ENCODE measurements at regions not wholly inside any gene's neighbourhood (a gene's known extent, or its start where the extent isn't known, plus 50 kb on each side); places are given as distances from the start of the nearest gene placed in this dataset.

DNA sequence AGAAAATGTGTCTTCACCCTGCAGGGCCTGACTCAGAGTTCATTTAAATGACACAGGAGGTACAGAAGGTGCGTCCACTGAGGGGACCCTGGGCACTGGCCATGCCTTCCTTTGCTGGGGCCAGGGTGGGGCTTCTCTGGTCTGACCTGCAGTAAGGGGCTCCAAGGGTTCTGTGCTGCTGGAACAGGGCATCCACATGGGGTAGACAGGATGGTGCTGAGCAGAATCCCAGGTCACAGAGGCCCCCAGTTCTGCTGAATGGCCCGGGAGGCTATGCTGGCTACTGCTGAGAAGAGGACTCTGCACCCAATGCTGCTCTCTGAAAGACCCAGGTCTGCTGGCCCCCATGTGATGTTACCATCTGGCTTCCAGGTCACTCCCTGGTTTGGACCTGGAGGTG lies 150.4 kb upstream of the GGTLC1 start:
- H3K27me3 Mint-ChIP-seq = no peaks in the 10 kb centered on the region
- no peaks in the 10 kb centered on the region for H3K36me3 Mint-ChIP-seq (ENCODE audit: insufficient read depth)
- no peaks in the 10 kb centered on the region for H3K9me3 Mint-ChIP-seq (ENCODE audit: low read depth)
- no peak for DNase-seq (ENCODE audit: low spot score, unreplicated experiment)
- H3K4me1 Mint-ChIP-seq (ENCODE audit: low read depth) = peaks cover 2% of the 10 kb centered on the region
- no peak overlapping the region for H3K27ac Mint-ChIP-seq
- H3K4me3 Mint-ChIP-seq (ENCODE audit: low read depth) = no peak overlapping the region
- TF ChIP-seq, protein P1, sequence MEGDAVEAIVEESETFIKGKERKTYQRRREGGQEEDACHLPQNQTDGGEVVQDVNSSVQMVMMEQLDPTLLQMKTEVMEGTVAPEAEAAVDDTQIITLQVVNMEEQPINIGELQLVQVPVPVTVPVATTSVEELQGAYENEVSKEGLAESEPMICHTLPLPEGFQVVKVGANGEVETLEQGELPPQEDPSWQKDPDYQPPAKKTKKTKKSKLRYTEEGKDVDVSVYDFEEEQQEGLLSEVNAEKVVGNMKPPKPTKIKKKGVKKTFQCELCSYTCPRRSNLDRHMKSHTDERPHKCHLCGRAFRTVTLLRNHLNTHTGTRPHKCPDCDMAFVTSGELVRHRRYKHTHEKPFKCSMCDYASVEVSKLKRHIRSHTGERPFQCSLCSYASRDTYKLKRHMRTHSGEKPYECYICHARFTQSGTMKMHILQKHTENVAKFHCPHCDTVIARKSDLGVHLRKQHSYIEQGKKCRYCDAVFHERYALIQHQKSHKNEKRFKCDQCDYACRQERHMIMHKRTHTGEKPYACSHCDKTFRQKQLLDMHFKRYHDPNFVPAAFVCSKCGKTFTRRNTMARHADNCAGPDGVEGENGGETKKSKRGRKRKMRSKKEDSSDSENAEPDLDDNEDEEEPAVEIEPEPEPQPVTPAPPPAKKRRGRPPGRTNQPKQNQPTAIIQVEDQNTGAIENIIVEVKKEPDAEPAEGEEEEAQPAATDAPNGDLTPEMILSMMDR (IDR thresholded peaks at IDR 0.05; ENCODE audit: unreplicated experiment) = no peak

DNA sequence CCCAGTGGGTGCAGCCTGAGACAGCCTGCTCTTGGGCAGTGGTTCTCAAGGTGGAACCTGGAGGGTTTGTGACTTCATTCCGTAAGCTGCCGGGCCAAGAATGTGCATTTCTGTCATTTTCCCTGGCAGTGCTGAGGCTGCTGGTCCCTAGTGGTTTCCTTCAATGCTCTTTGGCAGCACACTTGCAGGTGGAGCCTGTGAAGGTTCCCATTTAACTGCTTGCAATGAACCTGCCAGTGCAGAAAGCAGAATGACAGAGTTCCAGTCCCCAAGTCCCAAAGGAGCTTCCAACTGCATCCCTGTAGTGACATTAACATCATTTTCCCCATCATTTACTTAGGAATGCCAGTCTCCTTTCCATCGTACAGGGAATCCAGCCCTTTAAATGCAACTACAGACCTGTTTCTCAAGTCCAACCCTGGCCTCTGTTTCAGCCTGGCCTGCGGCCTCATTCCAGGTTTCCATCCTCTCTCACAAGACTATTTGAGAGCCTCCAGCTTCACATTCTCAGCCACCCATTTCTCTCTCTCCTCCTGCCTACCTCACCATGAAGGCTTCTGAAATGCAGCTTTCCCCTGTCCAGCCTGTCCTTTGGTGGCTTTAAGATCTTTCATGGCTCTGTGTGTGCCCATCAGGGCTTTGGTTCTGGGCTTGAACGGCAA lies 149.7 kb upstream of the GGTLC1 start:
- Mint-ChIP-seq H3K4me1 (ENCODE audit: low read depth) (peaks cover 3% of the 10 kb centered on the region), H3K27ac (no peak overlapping the region), H3K36me3 (ENCODE audit: insufficient read depth) (no peaks in the 10 kb centered on the region), H3K4me3 (ENCODE audit: low read depth) (no peak overlapping the region), H3K27me3 (no peaks in the 10 kb centered on the region), H3K9me3 (ENCODE audit: low read depth) (no peaks in the 10 kb centered on the region)
- no peak for DNase-seq (ENCODE audit: low spot score, unreplicated experiment)
- TF ChIP-seq, protein P1 (IDR thresholded peaks at IDR 0.05; ENCODE audit: unreplicated experiment) = no peak

DNA sequence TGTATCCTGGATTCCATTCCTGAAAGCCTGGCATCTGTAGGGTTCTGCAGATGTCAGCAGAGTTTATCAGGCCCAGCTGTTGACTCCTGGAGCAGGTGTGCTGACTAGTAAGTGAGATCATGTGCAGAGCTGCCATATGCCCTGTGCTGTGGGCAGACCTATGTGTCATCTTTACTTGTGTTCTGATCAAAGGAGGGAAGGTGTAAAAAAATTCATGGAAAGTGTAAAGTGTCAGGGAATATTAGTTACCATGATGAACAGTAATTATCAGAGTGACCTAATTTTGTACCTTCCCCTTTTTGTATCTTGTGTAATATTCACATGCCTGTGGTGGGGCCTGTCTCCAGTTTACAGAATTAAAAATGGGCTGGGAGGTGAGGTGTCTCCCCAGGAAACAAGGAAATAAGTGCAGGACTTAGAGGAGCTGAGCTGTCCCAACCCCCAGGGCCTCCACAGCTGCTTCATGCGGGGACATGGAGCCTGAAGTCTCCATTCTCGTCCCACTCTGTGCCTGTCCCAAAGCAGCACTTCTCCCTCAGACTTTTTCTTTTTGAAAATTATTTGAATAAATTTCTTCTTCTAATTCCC lies 148.2 kb upstream of the GGTLC1 start:
- TF ChIP-seq, protein P1 (IDR thresholded peaks at IDR 0.05; ENCODE audit: unreplicated experiment) = no peak
- H3K27me3 Mint-ChIP-seq = no peaks in the 10 kb centered on the region
- no peak overlapping the region for H3K4me3 Mint-ChIP-seq (ENCODE audit: low read depth)
- DNase-seq (ENCODE audit: low spot score, unreplicated experiment) = no peak
- no peaks in the 10 kb centered on the region for H3K9me3 Mint-ChIP-seq (ENCODE audit: low read depth)
- H3K36me3 Mint-ChIP-seq (ENCODE audit: insufficient read depth) = no peaks in the 10 kb centered on the region
- peaks cover 18% of the 10 kb centered on the region for H3K4me1 Mint-ChIP-seq (ENCODE audit: low read depth)
- H3K27ac Mint-ChIP-seq = peak overlapping the region; percentile 46

DNA sequence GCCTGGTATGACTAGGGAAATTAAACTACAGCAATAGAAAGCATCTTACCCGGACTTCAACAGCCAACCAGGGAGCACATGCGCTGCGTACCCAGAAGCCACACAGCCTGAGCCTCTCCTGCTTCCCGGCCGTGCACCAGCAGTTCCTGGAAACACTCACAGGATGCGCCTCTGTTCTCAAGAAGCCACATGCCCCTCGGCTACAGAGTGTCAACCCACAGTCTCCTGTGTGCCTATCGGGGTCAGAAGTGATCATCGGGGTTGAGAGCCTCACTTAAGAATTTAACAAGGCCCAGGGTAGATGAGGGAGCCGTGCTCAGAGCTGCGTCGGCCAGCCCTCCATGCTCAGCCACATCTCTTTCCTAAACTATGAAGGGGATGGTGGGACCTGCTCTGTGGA lies 147.2 kb upstream of the GGTLC1 start:
- Mint-ChIP-seq H3K27ac (no peak overlapping the region), H3K4me1 (ENCODE audit: low read depth) (peaks cover 20% of the 10 kb centered on the region), H3K9me3 (ENCODE audit: low read depth) (peaks cover under 1% of the 10 kb centered on the region), H3K27me3 (no peaks in the 10 kb centered on the region), H3K36me3 (ENCODE audit: insufficient read depth) (no peaks in the 10 kb centered on the region), H3K4me3 (ENCODE audit: low read depth) (no peak overlapping the region)
- TF ChIP-seq, protein P1 (IDR thresholded peaks at IDR 0.05; ENCODE audit: unreplicated experiment) = no peak
- DNase-seq (ENCODE audit: low spot score, unreplicated experiment) = no peak

DNA sequence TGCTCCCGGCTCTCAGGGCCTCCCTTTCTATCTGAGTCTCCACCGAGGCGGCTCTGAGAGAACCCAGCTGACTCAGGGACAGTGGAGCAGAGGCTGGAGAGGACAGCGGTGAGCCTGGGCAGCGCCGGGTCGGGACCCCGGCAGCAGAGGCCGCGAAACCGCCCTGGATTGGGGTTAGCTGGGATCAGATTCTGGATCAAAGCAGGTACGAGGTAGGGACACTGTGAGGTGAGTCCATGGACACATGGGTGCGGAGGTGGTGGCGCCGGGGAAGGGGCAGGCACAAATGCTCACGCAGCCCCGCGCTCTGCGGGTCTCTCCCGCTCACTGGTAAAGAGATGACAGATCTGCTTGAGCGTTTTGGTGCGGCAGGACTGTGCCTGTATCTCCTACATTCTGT lies 146.4 kb upstream of the GGTLC1 start:
- no peak overlapping the region for H3K4me3 Mint-ChIP-seq (ENCODE audit: low read depth)
- H3K4me1 Mint-ChIP-seq (ENCODE audit: low read depth) = peaks cover 20% of the 10 kb centered on the region
- no peaks in the 10 kb centered on the region for H3K27me3 Mint-ChIP-seq
- TF ChIP-seq, protein P1 (IDR thresholded peaks at IDR 0.05; ENCODE audit: unreplicated experiment) = no peak
- no peak for DNase-seq (ENCODE audit: low spot score, unreplicated experiment)
- H3K27ac Mint-ChIP-seq = no peak overlapping the region
- H3K36me3 Mint-ChIP-seq (ENCODE audit: insufficient read depth) = no peaks in the 10 kb centered on the region
- peaks cover 6% of the 10 kb centered on the region for H3K9me3 Mint-ChIP-seq (ENCODE audit: low read depth)

All from progenitor cell of endocrine pancreas (in vitro differentiated cells).